ENCODE measurements at regions not wholly inside any gene's neighbourhood (a gene's known extent, or its start where the extent isn't known, plus 50 kb on each side); places are given as distances from the start of the nearest gene placed in this dataset.

- TF ChIP-seq ZFX (IDR thresholded peaks at IDR 0.05) (no peak), CTCF (conservative IDR thresholded peaks at IDR 0.05) (no peak)
- H3K27ac ChIP-seq: no peak overlapping the region
These were observed 90.1 kb upstream of the RGMA start for GRCh38 chr15:93179072-93179471.

- H3K27ac ChIP-seq: no peak overlapping the region
These were observed 89.4 kb upstream of the RGMA start for GRCh38 chr15:93178371-93178770.

GRCh38 chr15:93176065-93176464 is 87.1 kb upstream of the RGMA start:
- TF ChIP-seq ZFX (IDR thresholded peaks at IDR 0.05) (no peak), CTCF (conservative IDR thresholded peaks at IDR 0.05) (no peak)
- H3K27ac ChIP-seq: no peak overlapping the region

More at GRCh38 chr15:93178371-93178770, 89.4 kb upstream of the RGMA start:
- no peak for TF ChIP-seq ZFX (IDR thresholded peaks at IDR 0.05)

- no peak overlapping the region for H3K27ac ChIP-seq
- TF ChIP-seq CTCF (conservative IDR thresholded peaks at IDR 0.05): no peak
- no peak for TF ChIP-seq ZFX (IDR thresholded peaks at IDR 0.05)
These were observed 85.8 kb upstream of the RGMA start for GRCh38 chr15:93174836-93175235.

- H3K27ac ChIP-seq: no peak overlapping the region
These were observed 84.4 kb upstream of the RGMA start for GRCh38 chr15:93173369-93173768.

GRCh38 chr15:93171476-93171875 is 82.5 kb upstream of the RGMA start:
- no peak overlapping the region for H3K27ac ChIP-seq
- TF ChIP-seq CTCF (conservative IDR thresholded peaks at IDR 0.05) (no peak), ZFX (IDR thresholded peaks at IDR 0.05) (no peak)

More at GRCh38 chr15:93173369-93173768, 84.4 kb upstream of the RGMA start:
- TF ChIP-seq ZFX (IDR thresholded peaks at IDR 0.05) (no peak), CTCF (conservative IDR thresholded peaks at IDR 0.05) (no peak)

GRCh38 chr15:93170329-93170728 is 81.3 kb upstream of the RGMA start:
- H3K27ac ChIP-seq: no peak overlapping the region
- TF ChIP-seq CTCF (conservative IDR thresholded peaks at IDR 0.05) (no peak), ZFX (IDR thresholded peaks at IDR 0.05) (no peak)

- H3K27ac ChIP-seq: no peak overlapping the region
- no peak for TF ChIP-seq ZFX (IDR thresholded peaks at IDR 0.05)
- TF ChIP-seq CTCF (conservative IDR thresholded peaks at IDR 0.05): no peak
These were observed 79.9 kb upstream of the RGMA start for GRCh38 chr15:93168910-93169309.

Data from C4-2B (cell line).